ENCODE measurements at regions not wholly inside any gene's neighbourhood (a gene's known extent, or its start where the extent isn't known, plus 50 kb on each side); places are given as distances from the start of the nearest gene placed in this dataset.

DNA sequence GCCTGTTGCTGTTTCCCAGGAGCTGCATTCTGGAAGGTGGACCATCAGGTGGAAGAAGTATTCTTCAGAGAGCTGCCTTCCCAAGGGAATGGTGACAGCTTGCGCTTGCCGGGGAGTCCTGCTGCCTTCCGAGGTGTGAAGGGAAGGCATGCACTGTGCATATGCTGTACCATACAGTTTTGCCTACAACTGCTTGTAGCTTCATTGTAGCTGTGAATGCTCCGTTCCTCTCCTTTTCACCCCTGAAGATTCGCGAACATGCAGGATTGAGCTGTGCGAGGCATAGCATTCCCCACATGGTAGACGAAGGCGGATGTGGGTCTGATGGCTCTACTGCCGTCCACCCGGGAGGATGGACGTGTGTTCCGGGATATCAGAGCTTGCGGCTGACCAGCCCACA lies 243.2 kb upstream of the TSHZ3 start:
- TF ChIP-seq SPI1 (IDR thresholded peaks at IDR 0.05; ENCODE audit: borderline replicate concordance, low read depth) (no peak), GABPA (IDR thresholded peaks at IDR 0.05; ENCODE audit: low read depth) (no peak), POLR2AphosphoS5 (IDR thresholded peaks at IDR 0.05; ENCODE audit: low read depth) (no peak)
- TF ChIP-seq, protein P1, sequence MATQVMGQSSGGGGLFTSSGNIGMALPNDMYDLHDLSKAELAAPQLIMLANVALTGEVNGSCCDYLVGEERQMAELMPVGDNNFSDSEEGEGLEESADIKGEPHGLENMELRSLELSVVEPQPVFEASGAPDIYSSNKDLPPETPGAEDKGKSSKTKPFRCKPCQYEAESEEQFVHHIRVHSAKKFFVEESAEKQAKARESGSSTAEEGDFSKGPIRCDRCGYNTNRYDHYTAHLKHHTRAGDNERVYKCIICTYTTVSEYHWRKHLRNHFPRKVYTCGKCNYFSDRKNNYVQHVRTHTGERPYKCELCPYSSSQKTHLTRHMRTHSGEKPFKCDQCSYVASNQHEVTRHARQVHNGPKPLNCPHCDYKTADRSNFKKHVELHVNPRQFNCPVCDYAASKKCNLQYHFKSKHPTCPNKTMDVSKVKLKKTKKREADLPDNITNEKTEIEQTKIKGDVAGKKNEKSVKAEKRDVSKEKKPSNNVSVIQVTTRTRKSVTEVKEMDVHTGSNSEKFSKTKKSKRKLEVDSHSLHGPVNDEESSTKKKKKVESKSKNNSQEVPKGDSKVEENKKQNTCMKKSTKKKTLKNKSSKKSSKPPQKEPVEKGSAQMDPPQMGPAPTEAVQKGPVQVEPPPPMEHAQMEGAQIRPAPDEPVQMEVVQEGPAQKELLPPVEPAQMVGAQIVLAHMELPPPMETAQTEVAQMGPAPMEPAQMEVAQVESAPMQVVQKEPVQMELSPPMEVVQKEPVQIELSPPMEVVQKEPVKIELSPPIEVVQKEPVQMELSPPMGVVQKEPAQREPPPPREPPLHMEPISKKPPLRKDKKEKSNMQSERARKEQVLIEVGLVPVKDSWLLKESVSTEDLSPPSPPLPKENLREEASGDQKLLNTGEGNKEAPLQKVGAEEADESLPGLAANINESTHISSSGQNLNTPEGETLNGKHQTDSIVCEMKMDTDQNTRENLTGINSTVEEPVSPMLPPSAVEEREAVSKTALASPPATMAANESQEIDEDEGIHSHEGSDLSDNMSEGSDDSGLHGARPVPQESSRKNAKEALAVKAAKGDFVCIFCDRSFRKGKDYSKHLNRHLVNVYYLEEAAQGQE (IDR thresholded peaks at IDR 0.05; ENCODE audit: insufficient replicate concordance, low read depth) = no peak
- TF ChIP-seq, protein P2, sequence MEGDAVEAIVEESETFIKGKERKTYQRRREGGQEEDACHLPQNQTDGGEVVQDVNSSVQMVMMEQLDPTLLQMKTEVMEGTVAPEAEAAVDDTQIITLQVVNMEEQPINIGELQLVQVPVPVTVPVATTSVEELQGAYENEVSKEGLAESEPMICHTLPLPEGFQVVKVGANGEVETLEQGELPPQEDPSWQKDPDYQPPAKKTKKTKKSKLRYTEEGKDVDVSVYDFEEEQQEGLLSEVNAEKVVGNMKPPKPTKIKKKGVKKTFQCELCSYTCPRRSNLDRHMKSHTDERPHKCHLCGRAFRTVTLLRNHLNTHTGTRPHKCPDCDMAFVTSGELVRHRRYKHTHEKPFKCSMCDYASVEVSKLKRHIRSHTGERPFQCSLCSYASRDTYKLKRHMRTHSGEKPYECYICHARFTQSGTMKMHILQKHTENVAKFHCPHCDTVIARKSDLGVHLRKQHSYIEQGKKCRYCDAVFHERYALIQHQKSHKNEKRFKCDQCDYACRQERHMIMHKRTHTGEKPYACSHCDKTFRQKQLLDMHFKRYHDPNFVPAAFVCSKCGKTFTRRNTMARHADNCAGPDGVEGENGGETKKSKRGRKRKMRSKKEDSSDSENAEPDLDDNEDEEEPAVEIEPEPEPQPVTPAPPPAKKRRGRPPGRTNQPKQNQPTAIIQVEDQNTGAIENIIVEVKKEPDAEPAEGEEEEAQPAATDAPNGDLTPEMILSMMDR (IDR thresholded peaks at IDR 0.05; ENCODE audit: insufficient read depth, low read length) = no peak
- no peaks in the 10 kb centered on the region for H3K27me3 ChIP-seq (ENCODE audit: insufficient read depth, poor library complexity, severe bottlenecking)
- H3K27ac ChIP-seq (replicated peaks) = no peak overlapping the region
- no peak for DNase-seq (ENCODE audit: low read depth in 1 of 2, low spot score in 1 of 2)
- H3K4me3 ChIP-seq (replicated peaks; ENCODE audit: insufficient read depth, low read length) = no peak overlapping the region

DNA sequence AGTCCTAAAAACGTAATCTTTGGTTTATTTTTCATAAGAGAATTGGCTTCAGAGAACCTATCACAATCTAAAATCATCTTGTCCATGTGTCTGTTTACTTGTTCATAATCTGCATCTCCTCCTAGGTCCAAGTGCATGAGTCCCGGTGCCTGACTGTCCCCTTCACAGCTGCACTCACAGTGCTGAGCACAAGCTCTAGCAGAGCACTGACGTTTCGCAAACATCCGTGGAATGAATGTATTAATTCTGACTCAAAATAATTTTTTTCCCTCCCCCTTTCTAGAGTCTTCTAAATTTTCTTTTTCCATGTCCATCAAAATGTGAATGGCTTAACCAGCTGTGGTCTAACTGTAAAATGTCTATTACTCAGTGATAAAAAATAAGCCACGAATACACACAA lies 245.5 kb upstream of the TSHZ3 start:
- Histone ChIP-seq H3K27ac (replicated peaks) (no peak overlapping the region), H3K27me3 (ENCODE audit: insufficient read depth, poor library complexity, severe bottlenecking) (no peaks in the 10 kb centered on the region), H3K4me3 (replicated peaks; ENCODE audit: insufficient read depth, low read length) (no peak overlapping the region)
- DNase-seq (ENCODE audit: low read depth in 1 of 2, low spot score in 1 of 2) = no peak
- TF ChIP-seq, protein P1 (IDR thresholded peaks at IDR 0.05; ENCODE audit: insufficient replicate concordance, low read depth) = no peak
- TF ChIP-seq SPI1 (IDR thresholded peaks at IDR 0.05; ENCODE audit: borderline replicate concordance, low read depth) (no peak), GABPA (IDR thresholded peaks at IDR 0.05; ENCODE audit: low read depth) (no peak), POLR2AphosphoS5 (IDR thresholded peaks at IDR 0.05; ENCODE audit: low read depth) (no peak)
- TF ChIP-seq, protein P2 (IDR thresholded peaks at IDR 0.05; ENCODE audit: insufficient read depth, low read length) = no peak

DNA sequence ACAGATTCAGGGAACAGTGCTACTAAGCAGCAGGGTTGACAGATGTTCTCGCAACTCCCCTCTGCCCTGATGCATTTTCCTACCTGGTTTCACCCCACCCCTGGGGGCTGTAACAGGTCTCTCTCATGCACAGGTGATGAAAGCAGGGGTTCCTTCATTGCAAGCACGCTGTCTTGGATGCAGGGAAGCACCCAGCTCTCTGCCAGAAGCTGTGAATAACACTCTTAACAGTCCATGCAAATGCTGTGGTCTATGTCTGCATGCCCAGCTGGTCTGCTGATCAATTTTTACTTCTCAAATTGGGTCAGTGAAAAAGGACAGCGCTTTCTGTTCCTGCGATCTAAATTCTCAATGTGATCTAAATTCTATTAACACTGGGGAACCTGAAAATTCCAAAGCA lies 246.3 kb upstream of the TSHZ3 start:
- DNase-seq (ENCODE audit: low read depth in 1 of 2, low spot score in 1 of 2) = no peak
- Histone ChIP-seq H3K4me3 (replicated peaks; ENCODE audit: insufficient read depth, low read length) (no peak overlapping the region), H3K27ac (replicated peaks) (no peak overlapping the region), H3K27me3 (ENCODE audit: insufficient read depth, poor library complexity, severe bottlenecking) (no peaks in the 10 kb centered on the region)
- TF ChIP-seq POLR2AphosphoS5 (IDR thresholded peaks at IDR 0.05; ENCODE audit: low read depth) = no peak
- TF ChIP-seq GABPA (IDR thresholded peaks at IDR 0.05; ENCODE audit: low read depth) = no peak
- TF ChIP-seq, protein P1 (IDR thresholded peaks at IDR 0.05; ENCODE audit: insufficient replicate concordance, low read depth) = no peak
- no peak for TF ChIP-seq SPI1 (IDR thresholded peaks at IDR 0.05; ENCODE audit: borderline replicate concordance, low read depth)

Measured in HL-60 (cell line).